HG02763 (cell line): ENCODE measurements at regions not wholly inside any gene's neighbourhood (a gene's known extent, or its start where the extent isn't known, plus 50 kb on each side); places are given as distances from the start of the nearest gene placed in this dataset.
"Not testable (repeated sequence)": the region's sequence is repeated elsewhere in the genome, so short reads cannot be mapped to it uniquely, and the experiment has no call there.

ENCODE experiments used
- ATAC-seq: cut with Tn5 transposase; IDR thresholded peaks from one replicate; pipeline ENCODE4 v1.9.1; 2021; ENCODE audit warnings: mild to moderate bottlenecking, moderate library complexity; ENCODE audit not compliant: unreplicated experiment

GRCh38 chr4:104002318-104002717 is 282.5 kb upstream of the TACR3 start:
- ATAC-seq: not testable (repeated sequence)

DNA sequence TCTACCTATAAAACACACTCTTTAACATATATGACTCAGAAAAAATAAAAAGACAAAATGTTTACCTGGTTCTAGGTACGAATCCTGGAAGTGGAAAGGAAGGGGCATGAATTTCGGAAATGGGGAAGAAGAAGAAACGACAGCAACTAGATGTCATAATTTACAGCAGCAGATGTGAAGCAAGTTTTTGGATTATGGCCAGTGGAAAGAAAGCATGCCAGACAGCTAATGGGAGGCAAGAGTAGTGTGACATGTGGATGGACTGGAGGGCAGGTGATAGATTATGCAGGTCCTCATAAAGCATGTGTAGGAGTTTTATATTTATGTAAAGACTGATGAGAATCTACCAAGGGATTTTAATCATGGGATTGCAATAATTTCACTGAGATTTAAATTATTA is 279.0 kb upstream of the TACR3 start:
- ATAC-seq: no peak

DNA sequence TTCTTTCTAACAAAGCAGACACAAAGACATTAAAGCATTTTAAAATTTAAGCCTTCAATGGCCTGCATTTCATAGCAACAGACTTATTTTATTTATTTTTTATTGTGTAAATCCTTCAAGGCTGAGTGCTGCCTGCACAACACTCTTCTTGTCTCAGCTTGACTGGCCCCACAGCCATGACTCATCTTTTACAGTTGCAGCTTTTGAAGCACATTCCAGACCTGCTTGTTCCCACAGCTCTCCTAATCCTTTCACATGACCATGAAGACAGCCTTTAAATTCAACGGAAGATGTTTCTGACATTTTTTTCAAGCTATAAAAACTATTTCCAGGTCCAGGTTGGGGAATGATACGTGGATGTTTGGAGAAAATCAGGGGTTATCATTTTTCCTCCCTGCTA is 276.9 kb upstream of the TACR3 start:
- ATAC-seq: no peak

DNA sequence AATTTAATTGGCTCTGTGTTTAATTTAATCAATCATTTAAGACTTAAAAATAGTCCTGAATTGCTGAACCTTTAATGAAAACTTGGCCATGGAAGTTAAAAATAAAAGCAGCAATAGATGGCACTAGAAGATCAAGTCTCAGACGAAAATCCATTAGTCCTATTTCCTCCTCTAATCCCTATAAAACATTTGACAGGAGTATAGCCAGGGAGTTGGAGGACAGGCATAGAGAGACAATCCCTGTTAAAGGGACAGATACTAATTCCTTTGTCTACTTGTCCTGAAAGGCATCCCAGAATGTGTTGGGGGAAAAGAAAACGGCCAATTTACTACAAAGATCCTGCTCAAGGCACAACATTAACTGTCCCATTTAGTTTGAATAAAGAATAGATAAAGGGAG is 276.3 kb upstream of the TACR3 start:
- ATAC-seq: no peak

DNA sequence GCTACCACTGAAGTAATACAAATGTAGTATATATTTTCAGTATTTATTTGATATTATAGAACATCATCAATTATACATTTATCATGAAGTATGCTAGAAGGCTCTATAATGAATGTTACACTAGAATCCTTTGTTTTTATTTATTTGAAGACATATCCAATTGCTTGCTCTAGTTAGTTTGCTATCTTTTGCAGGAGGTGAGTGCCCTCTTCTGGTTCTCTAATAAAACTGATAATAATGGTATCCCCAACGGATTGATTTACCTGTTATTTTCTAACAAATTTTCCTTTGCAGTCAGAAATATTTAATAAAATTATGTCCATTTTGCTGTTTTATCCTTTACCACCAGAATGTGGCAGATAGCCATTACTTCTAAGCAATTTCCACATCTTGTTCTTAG is 274.3 kb upstream of the TACR3 start:
- ATAC-seq: no peak

GRCh38 chr4:103982454-103982853 is 262.7 kb upstream of the TACR3 start:
- no peak for ATAC-seq

DNA sequence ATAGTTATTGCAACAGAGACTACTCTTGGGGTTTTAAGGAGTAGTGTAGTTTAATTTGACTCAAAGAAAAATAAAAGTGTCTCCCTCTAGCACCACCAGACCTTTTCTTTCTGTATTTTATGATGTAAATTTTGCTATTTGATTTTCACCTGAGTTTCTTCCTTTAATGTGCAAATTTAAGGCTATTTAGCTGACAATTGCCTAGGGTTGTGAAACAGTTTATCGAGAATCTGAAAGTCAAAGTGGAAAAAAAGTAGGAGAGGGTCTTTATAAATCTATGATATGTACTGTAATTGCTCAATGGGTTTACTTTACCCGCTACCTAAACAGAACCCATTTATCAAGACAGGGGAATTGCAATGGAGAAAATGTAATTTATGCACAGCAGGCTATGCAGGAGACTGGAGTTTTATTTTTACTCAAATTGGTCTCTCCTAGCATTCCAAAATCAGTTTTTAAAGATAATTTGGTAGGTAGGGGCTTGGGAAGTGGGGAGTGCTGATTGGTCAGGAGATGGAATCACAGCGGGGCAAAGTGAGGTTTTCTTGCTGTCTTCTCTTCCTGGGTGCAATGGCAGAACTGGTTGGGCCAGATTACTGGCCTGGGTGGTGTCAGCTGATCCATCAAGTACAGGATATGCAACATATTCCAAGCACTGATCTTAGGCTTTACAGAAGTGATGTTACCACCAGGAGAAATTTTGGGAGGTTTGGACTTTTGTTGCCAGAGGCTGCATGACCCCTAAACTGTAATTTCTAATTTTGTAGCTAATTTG is 228.6 kb upstream of the TACR3 start:
- no peak for ATAC-seq

GRCh38 chr4:103947617-103948016 is 227.8 kb upstream of the TACR3 start:
- no peak for ATAC-seq

GRCh38 chr4:103946621-103947268 is 227.0 kb upstream of the TACR3 start:
- not testable (repeated sequence) for ATAC-seq

- ATAC-seq: no peak
Measured at GRCh38 chr4:103938488-103938887, 218.7 kb upstream of the TACR3 start.

- no peak for ATAC-seq
Measured at GRCh38 chr4:103936653-103937145, 216.9 kb upstream of the TACR3 start.

- peak; percentile 81 for ATAC-seq
Measured at GRCh38 chr4:103934178-103934789, 214.5 kb upstream of the TACR3 start.

- no peak for ATAC-seq
Measured at GRCh38 chr4:103928370-103928769, 208.6 kb upstream of the TACR3 start.

DNA sequence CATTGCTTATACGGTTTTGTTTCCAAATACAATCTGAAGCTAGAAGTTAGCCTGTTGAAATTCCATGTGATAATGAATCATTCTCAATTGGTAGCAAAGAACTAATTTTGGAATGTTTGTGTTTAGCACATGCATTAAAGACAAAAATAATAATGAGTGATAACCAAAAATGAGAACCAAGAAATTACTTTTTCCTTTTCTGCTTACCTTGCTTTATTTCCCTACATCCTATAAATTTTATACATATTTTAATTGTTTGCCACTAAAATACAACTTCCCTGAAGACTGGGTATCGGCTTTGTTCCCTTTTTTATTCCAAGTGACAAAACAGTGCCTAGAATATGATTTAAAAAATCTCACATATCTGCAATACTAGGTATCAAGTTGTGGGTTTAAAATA is 203.8 kb upstream of the TACR3 start:
- ATAC-seq: no peak

DNA sequence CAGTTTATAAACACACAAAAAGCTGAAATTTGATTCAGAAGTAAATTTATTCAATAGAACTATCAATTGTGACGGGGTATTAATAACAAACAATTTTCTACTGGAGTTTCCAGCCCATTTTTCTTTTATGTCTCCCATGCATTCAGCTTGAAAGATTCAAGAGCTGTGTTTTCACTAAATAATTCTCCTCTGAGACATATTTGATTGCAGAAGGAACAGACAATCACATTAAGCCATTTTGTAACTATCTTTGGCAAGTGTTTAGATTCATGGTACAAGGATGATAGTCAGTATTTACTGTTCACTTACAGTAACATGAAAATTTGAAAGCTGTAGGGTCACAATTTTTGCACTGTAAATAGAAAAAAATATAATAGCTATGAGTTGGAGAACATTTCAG is 198.4 kb upstream of the TACR3 start:
- ATAC-seq: no peak

GRCh38 chr4:103915224-103915869 is 195.6 kb upstream of the TACR3 start:
- ATAC-seq: peak; percentile 86

- no peak for ATAC-seq
Measured at GRCh38 chr4:103907414-103907813, 187.6 kb upstream of the TACR3 start.

DNA sequence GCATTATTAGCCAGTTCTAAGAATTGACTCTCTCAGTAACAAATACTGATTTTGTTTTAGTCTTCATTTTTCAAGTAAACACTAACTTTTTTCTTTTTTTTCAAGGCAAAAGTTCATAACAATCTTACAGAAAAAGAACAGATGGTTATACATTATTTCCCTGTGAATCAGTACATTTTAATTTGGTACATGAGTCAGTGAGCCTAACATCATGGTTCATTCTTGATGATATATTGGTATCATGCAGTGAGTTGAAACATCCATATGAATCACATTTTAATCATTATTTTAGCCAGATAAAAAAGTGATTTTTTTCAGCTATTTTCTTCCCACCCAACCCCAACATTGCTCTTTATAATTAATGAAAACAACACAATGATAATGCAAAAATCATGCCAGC is 184.3 kb upstream of the TACR3 start:
- no peak for ATAC-seq

DNA sequence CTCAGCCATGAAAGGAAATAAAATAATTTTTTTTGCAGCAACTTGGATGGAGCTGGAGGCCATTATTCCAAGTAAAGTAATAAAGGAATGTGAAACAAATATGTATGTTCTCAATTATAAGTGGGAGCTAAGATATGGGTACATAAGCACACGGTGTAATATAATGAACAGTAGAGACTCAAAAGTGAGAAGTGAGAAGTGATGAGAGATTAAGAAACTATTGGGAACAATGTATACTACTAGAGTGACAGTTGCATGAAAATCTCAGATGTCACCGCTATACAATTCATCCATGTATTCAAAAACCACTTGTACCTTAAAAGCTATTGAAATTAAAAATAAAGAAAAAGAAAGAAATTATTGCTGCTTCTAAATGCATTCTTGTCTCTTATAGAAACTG is 182.9 kb upstream of the TACR3 start:
- ATAC-seq: no peak

- ATAC-seq: no peak
Measured at GRCh38 chr4:103895876-103896465, 176.2 kb upstream of the TACR3 start.

GRCh38 chr4:103892586-103892985 is 172.8 kb upstream of the TACR3 start:
- ATAC-seq: no peak
